ENCODE measurements at regions not wholly inside any gene's neighbourhood (a gene's known extent, or its start where the extent isn't known, plus 50 kb on each side); places are given as distances from the start of the nearest gene placed in this dataset.

GRCh38 chr6:91664327-91664959 lies 1077.6 kb upstream of the MAP3K7 start (continued):
- TF ChIP-seq CTCF (IDR thresholded peaks at IDR 0.05; ENCODE audit: low read depth, low read length, missing input control) (no peak), HNF4A (conservative IDR thresholded peaks at IDR 0.05) (no peak), HNF4G (IDR thresholded peaks at IDR 0.05) (no peak), RXRA (IDR thresholded peaks at IDR 0.05) (no peak), FOXA2 (IDR thresholded peaks at IDR 0.05) (no peak)

DNA sequence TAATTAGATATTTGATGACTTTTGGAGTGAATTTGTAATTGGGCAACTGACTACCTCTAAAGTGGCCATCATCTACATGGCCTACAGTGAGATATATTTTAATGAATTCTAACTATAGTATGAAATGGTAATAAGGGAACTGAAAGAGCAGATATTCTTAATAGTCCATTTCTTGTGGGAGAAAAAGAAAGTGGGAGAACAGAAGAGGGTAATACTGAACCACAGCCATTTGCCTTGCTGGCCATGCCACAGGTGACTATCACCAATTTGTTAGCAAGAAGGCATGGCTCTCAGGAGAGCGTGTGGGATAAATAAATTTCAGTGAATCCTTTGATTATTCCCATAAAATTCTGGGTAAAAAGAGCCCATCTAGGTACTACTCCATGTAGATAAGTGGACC lies 1074.0 kb upstream of the MAP3K7 start:
- DNase-seq (ENCODE audit: low spot score) = no peak
- Histone ChIP-seq H3K9ac (ENCODE audit: low read depth in 1 of 2, low read length in 2 of 2) (no peak overlapping the region), H3K4me1 (ENCODE audit: control insufficient read depth in 4 of 4, insufficient read depth in 4 of 4, low read length in 3 of 4) (no peaks in the 10 kb centered on the region), H3K27ac (ENCODE audit: low read depth in 1 of 2, low read length in 2 of 2) (no peak overlapping the region), H3K27me3 (ENCODE audit: control insufficient read depth in 4 of 4, insufficient read depth in 4 of 4, low read length in 3 of 4) (no peaks in the 10 kb centered on the region), H3K4me3 (ENCODE audit: low read depth in 1 of 3, low read length in 3 of 3) (no peak overlapping the region), H3K9me3 (ENCODE audit: control insufficient read depth in 4 of 4, low read length in 3 of 4) (no peaks in the 10 kb centered on the region), H3K36me3 (ENCODE audit: control insufficient read depth in 4 of 4, insufficient read depth in 3 of 4, low read depth in 1 of 4, low read length in 3 of 4) (no peaks in the 10 kb centered on the region)
- WGBS = 88% methylated on average over 1 of the region's 1 CpG
- TF ChIP-seq FOXA1 (IDR thresholded peaks at IDR 0.05) (no peak), RAD21 (IDR thresholded peaks at IDR 0.05) (no peak), NR2F2 (IDR thresholded peaks at IDR 0.05) (no peak), EGR1 (IDR thresholded peaks at IDR 0.05; ENCODE audit: low read depth in 2 of 2) (no peak), RXRA (IDR thresholded peaks at IDR 0.05) (no peak), HNF4A (conservative IDR thresholded peaks at IDR 0.05) (no peak), JUND (IDR thresholded peaks at IDR 0.05) (no peak), CTCF (IDR thresholded peaks at IDR 0.05; ENCODE audit: low read depth, low read length, missing input control) (no peak), GABPA (IDR thresholded peaks at IDR 0.05 in 1 of 2, conservative IDR thresholded peaks at IDR 0.05 in 1 of 2) (no peak), FOXA2 (IDR thresholded peaks at IDR 0.05) (no peak), YY1 (IDR thresholded peaks at IDR 0.05) (no peak), SP1 (IDR thresholded peaks at IDR 0.05) (no peak), ZBTB33 (IDR thresholded peaks at IDR 0.05) (no peak), HNF4G (IDR thresholded peaks at IDR 0.05) (no peak), TAF1 (conservative IDR thresholded peaks at IDR 0.05) (no peak)
- TF ChIP-seq, protein P1, sequence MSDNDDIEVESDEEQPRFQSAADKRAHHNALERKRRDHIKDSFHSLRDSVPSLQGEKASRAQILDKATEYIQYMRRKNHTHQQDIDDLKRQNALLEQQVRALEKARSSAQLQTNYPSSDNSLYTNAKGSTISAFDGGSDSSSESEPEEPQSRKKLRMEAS (IDR thresholded peaks at IDR 0.05) = no peak
- TF ChIP-seq, protein P2, sequence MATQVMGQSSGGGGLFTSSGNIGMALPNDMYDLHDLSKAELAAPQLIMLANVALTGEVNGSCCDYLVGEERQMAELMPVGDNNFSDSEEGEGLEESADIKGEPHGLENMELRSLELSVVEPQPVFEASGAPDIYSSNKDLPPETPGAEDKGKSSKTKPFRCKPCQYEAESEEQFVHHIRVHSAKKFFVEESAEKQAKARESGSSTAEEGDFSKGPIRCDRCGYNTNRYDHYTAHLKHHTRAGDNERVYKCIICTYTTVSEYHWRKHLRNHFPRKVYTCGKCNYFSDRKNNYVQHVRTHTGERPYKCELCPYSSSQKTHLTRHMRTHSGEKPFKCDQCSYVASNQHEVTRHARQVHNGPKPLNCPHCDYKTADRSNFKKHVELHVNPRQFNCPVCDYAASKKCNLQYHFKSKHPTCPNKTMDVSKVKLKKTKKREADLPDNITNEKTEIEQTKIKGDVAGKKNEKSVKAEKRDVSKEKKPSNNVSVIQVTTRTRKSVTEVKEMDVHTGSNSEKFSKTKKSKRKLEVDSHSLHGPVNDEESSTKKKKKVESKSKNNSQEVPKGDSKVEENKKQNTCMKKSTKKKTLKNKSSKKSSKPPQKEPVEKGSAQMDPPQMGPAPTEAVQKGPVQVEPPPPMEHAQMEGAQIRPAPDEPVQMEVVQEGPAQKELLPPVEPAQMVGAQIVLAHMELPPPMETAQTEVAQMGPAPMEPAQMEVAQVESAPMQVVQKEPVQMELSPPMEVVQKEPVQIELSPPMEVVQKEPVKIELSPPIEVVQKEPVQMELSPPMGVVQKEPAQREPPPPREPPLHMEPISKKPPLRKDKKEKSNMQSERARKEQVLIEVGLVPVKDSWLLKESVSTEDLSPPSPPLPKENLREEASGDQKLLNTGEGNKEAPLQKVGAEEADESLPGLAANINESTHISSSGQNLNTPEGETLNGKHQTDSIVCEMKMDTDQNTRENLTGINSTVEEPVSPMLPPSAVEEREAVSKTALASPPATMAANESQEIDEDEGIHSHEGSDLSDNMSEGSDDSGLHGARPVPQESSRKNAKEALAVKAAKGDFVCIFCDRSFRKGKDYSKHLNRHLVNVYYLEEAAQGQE (IDR thresholded peaks at IDR 0.05) = no peak
- TF ChIP-seq, protein P3, sequence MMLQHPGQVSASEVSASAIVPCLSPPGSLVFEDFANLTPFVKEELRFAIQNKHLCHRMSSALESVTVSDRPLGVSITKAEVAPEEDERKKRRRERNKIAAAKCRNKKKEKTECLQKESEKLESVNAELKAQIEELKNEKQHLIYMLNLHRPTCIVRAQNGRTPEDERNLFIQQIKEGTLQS (IDR thresholded peaks at IDR 0.05) = no peak

Data from liver (tissue), 8 donors.